GM12872 (cell line): ENCODE measurements at regions not wholly inside any gene's neighbourhood (a gene's known extent, or its start where the extent isn't known, plus 50 kb on each side); places are given as distances from the start of the nearest gene placed in this dataset.

Source experiments
- TF ChIP-seq, protein P1 (sequence below): IDR thresholded peaks from 3 replicates; pipeline ENCODE4 v1.5.1; 2011; ENCODE audit warnings: low read depth, mild to moderate bottlenecking, low read length, moderate library complexity; ENCODE audit not compliant: insufficient read depth

DNA sequence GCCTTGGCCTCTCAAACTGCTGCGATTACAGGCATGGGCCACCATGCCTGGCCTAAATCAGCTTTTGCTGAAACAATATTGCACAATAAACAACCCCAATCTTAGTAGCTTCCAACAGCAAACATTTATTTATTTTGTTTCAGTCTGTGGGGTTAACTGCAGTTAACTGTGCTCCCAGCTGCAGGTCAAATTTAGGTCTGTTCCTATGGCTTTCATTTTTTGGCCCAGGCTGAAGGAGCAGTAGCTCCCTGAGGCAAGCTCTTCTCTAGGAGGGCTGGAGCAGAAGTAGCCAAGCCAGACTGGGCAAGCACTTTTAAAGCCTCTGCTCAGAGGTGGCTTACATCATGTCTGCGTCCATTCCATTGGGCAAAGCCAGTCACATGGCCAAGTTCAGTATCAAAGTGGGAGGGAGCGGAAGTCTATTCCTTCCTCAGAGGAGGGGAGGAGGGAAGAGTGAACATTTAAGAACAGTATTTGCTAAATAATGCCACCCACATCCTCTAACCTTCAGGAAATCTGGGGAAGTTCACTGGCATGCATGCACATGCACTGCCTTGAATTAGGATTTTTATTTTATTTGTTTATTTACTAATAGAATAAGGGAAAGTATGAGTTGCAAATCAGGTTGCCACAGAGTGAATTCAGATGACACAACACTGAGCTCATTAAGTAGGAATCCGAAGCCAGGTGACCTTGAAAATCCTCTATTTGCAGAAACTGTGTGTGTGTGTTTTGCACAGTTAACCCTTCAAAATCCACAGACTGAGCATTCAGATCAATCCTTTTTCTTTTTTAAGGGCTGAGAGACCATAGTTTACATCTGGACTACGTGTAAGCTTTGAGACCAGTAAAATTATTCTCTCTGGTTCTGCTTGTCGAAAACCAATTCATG is 122.0 kb upstream of the SEL1L start:
- TF ChIP-seq, protein P1, sequence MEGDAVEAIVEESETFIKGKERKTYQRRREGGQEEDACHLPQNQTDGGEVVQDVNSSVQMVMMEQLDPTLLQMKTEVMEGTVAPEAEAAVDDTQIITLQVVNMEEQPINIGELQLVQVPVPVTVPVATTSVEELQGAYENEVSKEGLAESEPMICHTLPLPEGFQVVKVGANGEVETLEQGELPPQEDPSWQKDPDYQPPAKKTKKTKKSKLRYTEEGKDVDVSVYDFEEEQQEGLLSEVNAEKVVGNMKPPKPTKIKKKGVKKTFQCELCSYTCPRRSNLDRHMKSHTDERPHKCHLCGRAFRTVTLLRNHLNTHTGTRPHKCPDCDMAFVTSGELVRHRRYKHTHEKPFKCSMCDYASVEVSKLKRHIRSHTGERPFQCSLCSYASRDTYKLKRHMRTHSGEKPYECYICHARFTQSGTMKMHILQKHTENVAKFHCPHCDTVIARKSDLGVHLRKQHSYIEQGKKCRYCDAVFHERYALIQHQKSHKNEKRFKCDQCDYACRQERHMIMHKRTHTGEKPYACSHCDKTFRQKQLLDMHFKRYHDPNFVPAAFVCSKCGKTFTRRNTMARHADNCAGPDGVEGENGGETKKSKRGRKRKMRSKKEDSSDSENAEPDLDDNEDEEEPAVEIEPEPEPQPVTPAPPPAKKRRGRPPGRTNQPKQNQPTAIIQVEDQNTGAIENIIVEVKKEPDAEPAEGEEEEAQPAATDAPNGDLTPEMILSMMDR: no peak

DNA sequence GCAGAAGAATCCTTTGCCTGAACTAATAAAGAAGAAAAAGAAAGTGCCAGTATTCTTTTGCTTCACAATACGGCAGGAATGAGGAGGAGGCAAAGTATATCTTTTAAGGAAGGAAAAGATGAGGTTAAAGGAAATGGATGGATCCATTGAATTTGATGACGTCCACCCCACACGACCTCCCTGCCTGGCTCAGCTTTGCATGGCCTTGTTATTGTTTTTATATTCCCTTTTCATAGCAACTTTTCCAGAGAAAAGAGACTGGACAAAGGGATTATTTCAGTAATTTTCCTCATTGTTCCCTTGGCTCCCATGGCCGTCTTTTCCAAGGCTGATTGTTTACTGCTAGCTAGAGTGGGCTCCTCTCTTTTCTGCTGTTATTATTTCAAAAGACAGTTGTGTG is 123.2 kb upstream of the SEL1L start:
- TF ChIP-seq, protein P1: no peak

DNA sequence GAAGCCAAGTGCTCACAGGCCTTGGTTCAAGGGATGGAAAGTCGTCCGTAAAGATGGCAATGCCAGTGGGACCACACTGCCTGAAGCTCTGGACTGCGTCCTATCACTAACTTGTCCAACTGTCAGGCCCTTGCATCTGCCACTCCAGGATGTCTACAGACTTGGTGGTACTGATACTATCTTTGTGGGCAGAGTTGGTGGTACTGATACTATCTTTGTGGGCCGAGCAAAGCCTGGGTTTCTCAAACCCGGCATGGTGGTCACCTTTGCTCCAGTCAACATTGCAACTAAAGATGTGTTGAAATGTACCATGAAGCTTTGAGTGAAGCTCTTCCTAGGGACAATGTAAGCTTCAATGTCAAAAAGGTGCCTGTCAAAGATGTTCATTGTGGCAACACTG is 128.4 kb upstream of the SEL1L start:
- TF ChIP-seq, protein P1: no peak

DNA sequence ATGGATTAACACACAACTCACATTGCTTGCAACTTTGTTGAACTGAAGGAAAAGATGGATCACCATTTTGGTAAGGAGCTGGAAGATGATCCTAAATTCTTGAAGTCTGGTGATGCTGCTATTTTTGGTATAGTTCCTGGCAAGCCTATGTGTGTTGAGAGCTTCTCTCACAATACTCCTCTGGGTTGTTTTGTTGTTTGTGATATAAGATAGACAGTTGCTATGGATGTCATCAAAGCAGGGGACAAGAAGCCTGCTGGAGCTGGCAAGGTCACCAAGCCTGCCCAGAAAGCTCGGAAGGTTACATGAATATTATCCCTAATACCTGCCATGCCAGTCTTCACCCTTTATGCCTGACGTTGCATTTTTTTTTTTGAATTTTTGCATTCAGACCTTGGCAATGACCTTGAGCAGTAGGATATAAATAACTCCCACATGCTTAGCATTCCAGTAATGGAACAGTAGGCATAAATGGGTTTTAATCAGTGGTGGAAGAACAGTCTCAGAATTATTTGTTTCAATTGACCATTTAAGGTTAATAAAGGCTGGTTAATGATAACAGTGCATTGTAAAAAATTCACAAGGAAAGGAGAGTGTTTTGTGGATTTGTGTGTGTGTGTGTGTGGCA is 129.0 kb upstream of the SEL1L start:
- TF ChIP-seq, protein P1: no peak

DNA sequence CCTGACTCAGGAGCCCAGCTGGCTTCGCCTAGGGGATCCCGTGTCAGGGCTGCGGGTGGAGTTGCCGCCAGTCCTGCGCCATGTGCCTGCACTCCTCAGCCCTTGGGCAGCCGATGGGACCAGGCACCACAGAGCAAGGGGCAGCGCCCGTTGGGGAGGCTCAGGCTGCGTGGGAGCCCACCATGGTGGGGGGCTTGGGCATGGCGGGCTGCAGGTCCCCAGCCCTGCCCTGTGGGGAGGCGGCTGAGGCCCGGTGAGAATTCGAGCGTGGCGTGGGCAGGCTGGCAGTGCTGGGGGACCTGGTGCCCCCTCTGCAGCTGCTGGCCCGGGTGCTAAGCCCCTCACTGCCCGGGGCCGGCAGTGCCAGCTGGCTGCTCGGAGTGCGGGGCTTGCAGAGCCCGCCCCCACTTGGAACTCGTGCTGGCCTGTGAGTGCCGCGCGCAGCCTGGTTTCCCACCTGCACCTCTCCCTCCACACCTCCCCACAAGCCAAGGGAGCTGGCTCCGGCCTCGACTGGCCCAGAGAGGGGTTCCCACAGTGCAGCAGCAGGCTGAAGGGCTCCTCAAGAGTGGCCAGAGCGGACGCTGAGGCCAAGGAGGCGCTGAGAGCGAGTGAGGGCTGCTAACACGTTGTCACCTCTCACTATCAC is 135.1 kb upstream of the SEL1L start:
- TF ChIP-seq, protein P1: no peak

DNA sequence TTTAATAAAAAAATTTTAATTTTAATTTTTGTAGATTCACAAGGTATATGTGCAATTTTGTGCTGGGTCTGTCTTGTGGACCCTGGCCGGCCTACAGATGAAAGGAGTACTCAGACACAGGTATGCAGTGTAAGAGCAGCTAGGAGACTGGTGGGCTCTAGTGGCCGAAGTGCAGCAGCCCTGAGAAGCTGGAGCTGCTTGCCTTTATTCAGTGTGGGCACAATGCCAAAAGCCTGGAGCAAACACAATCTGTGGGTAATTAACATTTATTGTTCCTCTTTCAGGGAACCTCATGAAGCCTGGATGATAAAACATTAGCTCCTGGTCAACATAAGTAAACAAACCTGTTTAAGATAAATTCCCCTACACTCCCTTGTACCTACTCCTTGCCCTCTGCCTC is 135.7 kb upstream of the SEL1L start:
- TF ChIP-seq, protein P1: no peak

DNA sequence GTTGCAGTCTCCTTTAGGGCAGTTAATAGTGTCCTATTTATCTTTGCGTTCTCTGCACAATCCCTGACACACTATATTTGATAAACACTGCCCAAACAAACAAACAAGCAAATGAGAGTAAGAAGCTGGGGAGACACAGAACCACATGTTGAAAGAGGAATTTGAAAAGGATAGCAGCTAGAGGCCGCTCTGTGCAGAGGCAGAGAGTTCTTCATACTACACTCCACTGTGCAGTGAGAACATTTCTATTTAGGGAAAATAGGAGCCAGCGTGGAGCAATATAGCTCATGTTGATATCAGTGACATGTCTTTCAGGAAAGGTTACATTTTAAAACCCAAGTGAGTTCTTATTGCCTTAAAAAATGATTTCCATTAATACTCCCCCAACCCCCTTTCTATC is 140.3 kb upstream of the SEL1L start:
- TF ChIP-seq, protein P1: no peak
